GM18520 (cell line): ENCODE measurements at regions not wholly inside any gene's neighbourhood (a gene's known extent, or its start where the extent isn't known, plus 50 kb on each side); places are given as distances from the start of the nearest gene placed in this dataset.

Experiments used
- ATAC-seq: cut with Tn5 transposase; IDR thresholded peaks from one replicate; pipeline ENCODE4 v1.9.1; 2021; ENCODE audit not compliant: unreplicated experiment

DNA sequence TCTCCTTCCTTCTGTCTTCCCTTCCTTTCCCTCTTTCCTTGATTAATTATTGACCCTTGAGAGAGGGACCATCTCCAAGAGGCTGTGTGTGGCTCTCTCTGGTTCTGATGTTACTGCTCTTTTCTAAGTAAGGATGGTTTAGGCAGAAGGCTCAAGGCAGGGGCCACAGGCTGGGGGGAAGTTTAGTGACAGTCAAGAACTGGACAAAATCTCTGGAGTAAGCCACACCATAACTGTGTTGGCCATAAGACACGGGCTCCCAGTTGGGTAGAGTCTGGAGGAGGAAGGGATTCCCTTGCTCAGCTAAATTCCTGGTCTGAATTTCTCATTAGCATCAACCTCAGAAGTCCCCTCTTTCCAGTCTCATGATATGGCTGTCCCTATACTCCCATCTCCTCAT is 74.7 kb downstream of the BUD13 start:
- no peak for ATAC-seq

DNA sequence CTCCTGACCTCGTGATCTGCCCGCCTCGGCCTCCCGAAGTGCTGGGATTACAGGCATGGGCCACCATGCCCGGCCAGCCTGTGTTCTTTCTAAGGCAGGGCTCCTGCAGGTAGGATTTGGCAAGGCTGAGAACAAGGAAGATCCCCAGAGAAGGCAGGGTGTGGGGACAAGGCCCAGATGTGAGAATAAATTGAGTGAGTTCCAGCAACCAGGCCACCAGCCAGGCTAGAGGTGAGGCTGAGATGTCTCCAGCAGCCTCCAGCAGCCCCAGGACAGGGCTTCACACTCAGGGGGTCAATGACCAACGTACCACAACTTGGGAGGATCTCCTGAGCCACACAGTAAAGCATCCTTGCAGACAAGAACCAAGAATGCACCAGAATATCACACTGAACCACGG is 75.1 kb downstream of the BUD13 start:
- ATAC-seq = no peak

DNA sequence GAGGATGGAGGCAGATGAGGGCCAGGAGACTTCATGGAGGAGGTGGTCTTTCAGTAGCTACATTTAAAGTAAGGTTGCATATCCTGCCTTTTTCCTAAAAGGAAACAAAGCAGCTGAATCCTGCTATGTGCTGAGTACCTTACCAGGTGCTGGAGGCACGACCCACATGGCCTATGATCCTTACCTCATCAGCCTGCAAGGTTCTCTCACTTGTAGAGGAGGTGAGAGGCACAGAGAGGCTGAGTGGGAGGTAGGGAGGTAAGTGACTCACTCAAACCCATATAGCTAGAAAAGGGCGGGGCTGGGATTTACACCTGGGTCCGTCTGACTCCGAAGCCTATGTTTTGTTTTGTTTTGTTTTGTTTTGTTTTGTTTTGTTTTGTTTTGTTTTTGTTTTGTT is 75.8 kb downstream of the BUD13 start:
- ATAC-seq = no peak

DNA sequence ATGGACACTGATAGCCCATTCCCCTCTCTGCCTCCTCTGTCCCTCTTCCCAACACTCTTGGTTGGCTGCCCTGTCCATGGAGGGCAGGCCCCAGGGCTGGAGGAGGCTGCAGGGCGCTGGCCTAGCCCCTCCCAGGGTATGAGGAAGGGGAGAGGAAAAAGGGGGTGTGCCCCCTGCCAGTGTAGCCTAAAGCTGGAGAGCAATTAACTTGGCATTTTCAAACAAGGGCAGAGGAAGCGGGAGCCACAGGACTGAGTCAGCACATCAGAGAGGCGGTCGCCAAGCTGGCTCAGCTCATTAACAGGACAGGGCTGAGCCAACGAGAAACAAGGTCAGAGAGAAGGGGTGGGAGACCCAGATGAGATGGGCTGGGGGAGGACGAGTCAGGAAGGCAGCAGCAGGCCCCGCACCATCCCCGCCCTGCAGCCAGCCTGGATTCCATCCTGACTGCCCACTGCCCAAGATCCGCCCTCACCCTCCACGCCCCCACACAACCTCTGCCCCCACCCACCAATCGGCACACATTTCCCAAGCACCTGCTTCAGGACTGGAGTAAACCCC is 76.3 kb downstream of the BUD13 start:
- ATAC-seq = no peak

DNA sequence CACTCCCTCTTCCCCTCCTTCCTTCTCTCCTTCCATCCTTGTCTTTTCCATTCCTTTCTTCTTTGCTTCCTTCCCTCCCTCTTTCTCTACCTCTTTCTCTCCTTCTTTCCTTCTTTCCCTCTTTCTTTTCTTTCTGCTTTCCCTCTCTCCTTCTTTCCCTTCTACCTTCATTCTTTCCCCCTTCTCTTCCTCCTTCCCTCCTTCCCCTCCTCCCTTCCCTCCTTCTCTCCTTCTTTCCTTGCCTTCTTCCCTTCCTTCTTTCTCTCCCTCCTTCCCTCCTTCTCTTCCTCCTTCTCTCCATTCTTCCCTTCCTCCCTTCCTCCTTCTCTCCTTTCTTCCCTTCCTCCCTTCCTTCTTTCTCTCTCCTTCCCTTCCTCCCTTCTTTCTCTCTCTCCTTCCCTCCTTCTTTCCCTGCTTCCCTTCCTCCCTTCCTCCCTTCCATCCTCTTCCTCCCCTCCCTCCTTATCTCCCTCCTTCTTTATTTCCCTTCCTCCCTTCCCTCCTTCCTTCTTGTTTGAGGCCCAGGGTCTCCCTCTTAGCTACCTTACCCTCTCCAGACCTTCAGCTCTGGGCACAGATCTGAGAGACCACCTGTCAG is 77.0 kb downstream of the BUD13 start:
- ATAC-seq = no peak

DNA sequence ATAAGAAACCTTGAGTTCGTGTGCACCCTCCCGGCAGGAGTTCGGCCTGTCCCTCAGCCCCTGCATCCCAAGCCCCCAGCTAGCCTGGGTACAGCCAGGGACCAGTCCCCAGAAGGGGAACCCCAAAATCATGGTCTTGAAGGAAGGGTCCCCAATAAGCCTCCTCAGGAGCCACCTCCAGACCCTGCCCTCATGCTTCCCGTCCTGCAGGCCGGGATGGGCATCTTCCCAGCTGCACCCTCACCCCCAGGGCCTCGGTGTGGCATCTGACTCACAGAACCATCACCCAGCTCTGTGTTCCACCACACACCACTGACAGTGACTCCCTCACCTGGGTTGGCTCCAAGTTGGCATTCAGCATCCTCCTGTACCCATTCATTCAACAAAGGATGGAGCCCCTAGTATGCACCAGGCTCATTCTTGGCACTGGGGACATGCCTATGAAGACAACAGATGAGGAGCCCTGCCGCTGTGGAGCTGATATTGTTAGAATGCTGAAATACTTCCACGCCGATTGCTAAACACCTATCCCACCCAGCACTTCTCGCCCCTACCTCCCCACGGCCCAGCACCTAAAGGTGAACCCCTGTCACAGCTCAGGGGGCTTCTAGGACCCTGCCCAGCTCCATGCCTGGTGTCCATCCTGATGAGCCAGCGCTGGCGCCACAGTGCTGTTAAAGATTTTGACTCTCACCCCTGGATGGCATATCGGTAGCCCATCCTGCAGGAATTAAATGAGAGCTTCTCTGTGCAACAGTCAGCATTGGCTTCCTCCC is 77.8 kb downstream of the BUD13 start:
- ATAC-seq = no peak

DNA sequence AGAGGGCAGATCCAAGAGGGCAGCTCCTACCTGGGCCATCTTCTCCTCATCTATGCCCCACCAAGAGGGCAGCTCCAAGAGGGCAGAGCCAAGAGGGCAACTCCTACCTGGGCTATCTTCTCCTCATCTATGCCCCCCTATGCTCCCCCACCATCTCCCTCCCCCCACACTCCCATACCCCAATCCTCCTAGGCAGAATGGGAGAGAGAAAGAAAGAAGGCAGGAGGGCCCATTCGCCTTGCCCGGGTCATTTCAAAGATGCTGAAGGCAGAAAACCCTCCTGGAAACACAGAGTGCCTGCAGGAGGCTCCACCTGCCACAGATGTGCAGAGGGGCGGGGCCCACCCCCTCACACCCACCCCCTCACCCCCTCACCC is 78.5 kb downstream of the BUD13 start:
- ATAC-seq = no peak

DNA sequence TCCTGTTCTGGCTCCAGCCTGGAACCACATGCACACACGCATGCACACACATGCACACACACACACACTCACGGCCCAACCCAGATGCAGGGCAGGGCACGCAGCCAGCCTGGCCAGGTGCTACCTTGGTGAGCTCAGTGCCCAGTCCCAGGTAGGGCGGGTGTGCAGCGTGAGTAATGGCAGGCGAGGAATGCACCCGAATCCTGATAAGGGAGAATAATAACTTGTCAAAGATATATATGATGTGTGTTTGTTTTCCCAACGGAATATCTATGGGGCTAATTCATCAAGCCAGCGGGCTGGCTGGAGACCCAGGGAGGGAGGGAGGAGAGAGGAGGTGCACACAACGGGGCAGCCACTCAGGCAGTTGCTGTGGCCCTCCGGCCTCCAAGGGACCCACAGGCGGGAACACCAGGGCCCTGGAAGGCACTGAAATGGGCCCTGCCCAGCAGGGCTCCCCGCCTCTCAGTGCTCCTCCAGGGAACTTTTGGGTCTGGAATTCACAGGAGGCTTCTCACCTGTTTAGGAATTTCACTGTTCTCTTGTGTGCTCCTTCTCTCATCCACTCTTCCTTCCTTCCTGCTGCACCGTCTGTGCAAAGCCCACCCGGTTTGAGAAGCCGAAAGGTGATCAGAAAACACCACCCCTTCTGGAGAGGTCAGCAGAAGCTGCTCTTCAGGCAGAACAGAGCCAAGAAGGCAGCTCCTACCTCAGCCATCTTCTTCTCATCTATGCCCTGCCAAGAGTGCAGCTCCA is 79.0 kb downstream of the BUD13 start:
- no peak for ATAC-seq

DNA sequence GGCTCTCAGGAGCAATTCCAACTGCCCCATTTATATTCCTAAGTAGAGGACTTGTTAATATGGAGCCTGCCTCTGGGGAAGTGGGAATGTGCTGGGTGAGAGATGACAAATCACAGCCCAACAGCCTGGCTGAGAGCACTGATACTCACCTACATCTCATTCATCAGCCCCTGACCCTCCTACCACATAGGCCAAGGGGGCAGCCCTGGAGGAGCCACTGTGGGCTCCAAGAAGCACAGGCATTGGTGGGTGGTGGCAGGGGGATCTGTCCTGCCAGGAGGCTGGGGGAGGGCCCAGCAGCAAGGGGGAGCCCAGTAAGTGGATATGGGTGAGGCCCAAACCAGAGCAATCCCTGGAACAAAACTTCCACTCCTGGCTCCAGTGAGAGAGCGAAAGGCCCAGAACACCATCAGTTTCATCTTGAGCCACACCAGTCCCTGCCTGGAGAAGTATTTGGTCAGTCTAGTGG is 79.7 kb downstream of the BUD13 start:
- no peak for ATAC-seq

DNA sequence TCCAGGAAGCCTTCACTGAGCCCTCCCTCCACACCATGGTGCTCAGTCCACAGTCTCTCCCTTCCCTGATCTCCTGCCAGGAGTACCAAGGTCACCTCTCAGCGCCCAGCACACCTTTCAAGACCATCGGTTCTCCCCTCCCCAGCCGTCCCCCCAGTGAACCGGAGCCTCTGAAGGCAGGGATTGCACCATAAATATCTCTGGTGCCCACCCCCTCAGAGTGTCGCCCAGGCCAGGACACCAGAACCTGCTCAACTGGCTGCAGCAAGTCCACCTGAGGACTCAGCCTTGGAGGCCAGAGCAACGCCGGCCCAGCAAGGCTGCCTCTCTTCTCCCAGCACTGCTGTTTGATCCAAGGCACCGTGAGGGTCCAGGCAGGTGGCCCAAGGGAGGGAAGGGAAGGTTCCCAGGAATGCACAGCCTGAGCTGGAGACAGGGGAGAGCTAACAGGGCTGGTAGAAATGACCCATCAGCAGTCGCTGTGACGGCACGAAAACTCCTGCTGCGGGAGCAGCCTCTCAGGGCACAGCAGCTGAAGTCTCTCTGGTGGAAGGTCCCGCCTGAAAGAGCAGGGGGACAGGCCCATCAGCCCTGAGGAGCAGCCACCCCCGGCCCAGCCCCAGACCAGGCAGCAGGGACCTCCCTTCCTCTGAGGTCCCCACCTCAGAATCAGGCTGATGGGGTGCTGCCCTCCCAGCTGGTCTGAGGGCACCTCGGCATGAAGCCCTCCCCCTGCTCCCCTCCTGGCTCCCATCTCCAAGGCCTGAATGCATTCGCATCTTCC is 80.3 kb downstream of the BUD13 start:
- no peak for ATAC-seq

DNA sequence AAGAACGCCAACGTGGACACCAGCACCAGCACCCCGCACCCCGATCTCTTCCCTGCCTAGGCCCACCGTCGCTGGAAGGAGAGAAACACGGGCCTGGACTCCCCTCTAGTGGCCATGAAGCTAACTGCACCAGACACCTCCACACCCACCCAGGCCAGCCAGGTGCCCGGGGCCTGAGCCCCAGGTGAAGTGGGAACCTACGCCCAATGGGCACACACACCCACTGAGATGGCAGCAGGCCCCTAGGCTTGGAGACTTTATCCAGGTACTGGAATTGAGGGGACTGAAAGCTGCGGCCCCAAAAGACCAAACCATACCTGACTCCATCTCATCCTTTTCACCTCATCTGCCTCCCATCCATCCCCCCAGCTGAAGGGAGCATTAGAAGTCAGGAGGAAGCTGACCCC is 81.0 kb downstream of the BUD13 start:
- no peak for ATAC-seq

DNA sequence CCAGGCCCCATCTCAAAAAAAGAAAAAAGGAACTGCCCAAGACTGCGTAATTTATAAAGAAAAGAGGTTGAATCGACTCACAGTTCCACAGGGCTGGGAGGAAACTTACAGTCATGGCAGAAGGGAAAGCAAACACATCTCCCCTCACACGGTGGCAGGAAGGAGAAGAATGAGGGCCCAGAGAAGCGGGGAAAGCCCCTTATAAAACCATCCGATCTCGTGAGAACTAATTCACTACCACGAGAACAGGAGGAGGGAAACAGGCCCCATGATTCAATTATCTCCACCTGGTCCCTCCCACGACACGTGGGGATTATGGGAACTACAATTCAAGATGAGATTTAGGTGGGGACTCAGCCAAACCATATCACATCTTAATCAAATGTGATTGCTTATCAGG is 82.2 kb downstream of the BUD13 start:
- ATAC-seq = no peak

DNA sequence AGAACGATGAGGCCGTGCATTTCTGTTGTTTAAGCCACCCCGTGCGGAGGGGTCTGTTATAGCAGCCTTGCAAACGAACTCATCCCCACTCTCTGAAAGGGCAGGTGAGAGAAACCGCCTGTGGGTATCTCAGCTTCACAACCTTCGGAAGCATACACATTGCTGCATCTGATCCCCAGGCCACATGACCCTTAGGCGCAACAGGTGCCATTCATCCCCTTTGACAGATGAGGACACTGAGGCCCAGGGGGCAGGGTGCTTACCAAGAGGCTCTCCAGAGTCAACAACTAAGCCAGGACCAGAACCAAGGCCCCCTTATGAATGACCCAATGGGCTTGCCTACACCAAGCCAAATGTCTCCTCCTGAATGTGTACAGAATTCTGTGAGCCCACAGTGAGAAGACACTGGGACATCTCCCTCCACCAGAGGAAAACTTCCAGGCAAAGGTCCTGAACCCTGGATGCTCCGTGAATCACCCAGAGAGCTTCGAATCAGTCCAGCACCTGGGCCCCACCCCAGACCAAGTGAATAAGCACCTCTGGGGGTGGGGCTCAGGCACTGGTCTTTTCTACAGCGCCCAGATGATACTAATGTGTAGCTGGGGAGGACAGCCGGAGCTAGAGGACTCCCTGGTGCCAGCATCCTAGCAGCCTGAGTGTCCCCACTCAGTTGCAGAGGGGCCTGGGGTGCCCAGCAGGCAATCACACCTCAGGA is 83.2 kb downstream of the BUD13 start:
- ATAC-seq = no peak

DNA sequence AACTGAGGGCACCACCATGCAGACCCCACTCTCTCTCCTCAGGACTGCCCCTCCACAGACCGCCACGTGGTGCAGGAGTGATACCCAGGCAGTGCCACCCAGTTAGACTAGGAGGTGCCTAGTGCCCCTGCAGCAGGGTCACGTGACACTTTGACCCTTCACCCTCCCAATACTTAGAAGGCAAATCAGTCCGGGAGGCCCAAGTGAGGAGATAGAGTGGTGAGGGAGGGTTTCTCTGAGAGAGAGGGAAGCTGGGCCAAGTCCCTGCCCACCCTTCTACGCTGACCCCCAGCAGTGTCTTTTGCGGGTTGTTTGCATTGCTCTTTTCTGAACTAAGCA is 84.6 kb downstream of the BUD13 start:
- ATAC-seq = no peak

DNA sequence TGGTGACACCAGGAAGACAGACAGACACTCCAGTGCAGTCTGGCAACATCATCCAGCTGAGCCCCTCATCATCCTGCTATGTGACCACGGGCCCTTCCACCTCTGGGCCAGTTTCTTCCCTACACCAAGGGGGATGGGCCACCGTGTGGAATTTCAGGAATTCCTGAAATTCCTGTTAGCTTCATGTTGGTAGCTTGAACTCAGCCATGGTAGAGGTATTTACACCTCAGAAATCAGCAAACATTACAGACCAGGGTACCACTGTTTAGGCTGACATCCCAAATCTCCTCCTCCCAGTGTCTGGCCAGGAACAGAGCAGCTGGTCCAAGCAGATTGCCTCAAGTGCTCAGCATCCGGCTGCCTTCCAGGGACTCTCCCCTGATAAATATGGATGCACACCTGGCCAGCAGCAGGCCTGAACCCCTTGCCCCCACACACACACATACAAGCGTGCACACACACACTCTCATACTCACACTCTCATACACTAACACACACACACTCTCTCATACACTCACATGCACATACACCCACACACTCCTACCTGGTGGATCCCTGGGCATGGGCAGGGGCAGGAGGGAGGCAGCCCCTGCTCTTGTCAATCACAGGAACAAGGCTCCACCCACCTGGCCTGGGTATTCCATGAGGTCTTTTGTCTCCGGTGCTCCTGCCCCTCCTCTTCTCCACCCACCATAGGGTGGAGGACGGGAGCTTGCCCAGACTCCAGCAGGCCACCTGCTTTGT is 85.2 kb downstream of the BUD13 start:
- ATAC-seq = no peak

DNA sequence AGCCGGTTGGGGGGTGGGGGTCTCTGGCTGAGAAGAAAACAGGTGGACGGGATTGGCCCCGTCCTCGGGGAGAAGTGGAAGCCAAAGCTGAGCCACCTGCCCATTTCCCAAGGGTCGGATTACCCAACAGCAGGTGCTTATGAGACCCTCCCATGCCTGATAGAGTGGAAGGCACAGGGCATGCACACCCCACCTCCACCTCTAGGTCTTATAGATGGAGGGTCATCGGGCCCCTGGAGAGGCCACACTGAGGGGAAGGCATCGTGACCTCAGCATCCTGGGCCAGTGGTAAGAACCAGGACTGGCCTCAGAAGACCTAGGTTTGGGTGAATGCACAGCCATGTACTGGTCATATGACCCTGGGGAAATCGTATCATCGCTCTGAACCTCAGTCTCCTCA is 85.9 kb downstream of the BUD13 start:
- no peak for ATAC-seq

DNA sequence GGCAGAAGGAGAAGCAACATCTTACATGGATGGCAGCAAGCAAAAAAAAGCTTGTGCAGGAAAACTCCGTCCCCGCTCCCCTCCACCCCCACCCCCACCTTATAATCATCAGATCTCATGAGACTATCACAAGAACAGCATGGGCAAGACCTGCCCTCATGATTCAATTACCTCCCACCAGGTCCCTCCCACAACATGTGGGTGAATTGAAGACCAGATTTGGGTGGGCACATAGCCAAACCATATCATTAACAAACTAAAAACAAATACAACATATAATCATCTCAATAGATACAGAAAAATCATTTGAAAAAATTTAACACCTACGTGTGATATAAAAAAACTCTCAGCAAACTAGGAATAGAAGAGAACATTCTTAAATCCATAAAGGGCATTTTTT is 88.8 kb downstream of the BUD13 start:
- no peak for ATAC-seq

DNA sequence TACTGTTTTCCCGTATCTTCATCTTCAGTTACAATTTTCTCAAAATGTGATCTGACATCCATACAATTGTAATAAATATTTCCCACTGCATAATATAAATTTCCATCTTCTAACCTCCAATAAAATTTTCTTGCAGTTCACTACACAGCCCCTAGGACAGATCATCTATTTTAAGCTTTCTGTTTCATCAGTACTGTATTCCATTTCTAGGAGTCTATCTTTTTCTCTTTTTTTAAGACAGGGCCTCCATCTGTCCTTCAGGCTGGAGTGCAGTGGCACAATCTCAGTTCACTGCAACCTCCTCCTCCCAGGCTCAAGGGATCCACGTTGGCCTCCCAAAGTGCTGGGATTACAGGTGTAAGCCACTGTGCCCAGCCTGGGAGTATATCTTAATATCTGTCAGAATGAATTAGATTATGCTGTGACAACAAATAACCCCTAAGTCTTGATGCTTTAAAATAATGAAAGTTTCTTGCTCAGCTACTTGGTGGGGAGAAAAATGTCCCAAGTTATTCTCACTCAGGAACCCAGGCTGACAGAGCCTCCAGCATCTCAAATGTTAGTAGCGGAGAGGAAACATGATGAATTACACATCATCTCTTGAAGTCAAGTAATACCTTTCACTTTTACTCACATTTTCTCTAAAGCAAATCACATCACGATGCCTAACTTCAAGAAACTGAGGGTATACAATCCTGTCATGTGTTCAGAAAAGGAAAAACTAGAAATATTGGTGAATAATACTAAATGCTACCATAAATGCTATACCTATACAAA is 92.2 kb downstream of the BUD13 start:
- no peak for ATAC-seq

DNA sequence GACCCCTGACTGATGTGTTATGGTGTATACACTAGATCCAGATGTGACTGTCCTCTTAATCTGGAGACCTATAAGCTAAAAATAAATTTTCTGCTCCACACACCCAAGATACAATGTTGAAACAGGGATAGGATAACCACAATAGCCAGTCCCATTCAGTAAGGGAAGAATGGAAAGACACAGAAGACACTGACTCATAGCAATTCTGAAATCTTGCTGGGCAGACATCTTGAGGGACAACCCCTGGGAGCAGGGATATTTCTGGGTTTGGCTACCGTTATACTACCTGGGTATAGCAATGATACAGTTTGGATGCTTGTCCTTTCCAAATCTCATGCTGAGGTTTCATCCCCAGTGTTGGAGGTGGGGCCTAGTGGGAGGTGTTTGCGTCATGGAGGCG is 93.9 kb downstream of the BUD13 start:
- ATAC-seq = no peak
